ENCODE measurements at regions not wholly inside any gene's neighbourhood (a gene's known extent, or its start where the extent isn't known, plus 50 kb on each side); places are given as distances from the start of the nearest gene placed in this dataset.

DNA sequence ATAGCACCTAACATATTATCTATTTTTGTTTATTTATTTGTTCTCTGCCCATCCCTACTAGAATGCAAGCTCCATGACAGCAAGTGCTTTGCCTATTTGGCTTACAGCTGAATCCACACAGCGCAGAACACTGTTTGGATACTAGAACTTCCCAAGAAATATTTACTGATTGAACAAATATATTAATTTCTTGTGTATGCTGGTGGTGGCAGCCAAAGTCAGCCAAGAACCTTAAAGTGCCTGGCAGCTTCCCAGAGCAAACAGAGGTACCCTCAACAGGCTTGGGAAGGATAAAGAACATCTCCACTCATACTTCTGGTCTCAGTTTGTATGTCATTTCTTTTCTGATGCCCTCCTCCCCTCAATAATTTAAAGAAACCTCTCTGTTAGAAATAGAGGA lies 111.8 kb upstream of the SLC25A36 start:
- TF ChIP-seq, protein P1, sequence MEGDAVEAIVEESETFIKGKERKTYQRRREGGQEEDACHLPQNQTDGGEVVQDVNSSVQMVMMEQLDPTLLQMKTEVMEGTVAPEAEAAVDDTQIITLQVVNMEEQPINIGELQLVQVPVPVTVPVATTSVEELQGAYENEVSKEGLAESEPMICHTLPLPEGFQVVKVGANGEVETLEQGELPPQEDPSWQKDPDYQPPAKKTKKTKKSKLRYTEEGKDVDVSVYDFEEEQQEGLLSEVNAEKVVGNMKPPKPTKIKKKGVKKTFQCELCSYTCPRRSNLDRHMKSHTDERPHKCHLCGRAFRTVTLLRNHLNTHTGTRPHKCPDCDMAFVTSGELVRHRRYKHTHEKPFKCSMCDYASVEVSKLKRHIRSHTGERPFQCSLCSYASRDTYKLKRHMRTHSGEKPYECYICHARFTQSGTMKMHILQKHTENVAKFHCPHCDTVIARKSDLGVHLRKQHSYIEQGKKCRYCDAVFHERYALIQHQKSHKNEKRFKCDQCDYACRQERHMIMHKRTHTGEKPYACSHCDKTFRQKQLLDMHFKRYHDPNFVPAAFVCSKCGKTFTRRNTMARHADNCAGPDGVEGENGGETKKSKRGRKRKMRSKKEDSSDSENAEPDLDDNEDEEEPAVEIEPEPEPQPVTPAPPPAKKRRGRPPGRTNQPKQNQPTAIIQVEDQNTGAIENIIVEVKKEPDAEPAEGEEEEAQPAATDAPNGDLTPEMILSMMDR (IDR thresholded peaks at IDR 0.05; ENCODE audit: borderline replicate concordance, extremely low read depth, low read length, poor library complexity, severe bottlenecking) = no peak
- no peak for TF ChIP-seq EZH2 (IDR thresholded peaks at IDR 0.05; ENCODE audit: borderline replicate concordance, low read depth, low read length, severe bottlenecking)

Measured in DND-41 (cell line).